IMR-90 (cell line): ENCODE measurements at regions not wholly inside any gene's neighbourhood (a gene's known extent, or its start where the extent isn't known, plus 50 kb on each side); places are given as distances from the start of the nearest gene placed in this dataset.

Experiments
- ATAC-seq: fragments of 200-7000 bp; cut with Tn5 transposase; 2 replicates; pipeline ENCODE4 v1.9.1; 2020; ENCODE audit warnings: low read depth, mild to moderate bottlenecking, moderate library complexity
- BruUV-seq: library from RNA; stranded (reverse); fragments of 400-500 nt; replicated peaks from 2 replicates; lab custom pipeline; 2021; lab: Mats Ljungman, UMichigan
- CTCF ChIA-PET: fragments of 300-600 bp; formaldehyde crosslinking; extraction: SDS; loops from one replicate; lab custom pipeline; 2021; ENCODE audit warnings: antibody characterized with exemption; lab: Yijun Ruan, JAX
- POLR2A ChIA-PET: fragments of 300-600 bp; sonication (Branson Sonifier 250); formaldehyde crosslinking; loops from one replicate; lab custom pipeline; 2022; ENCODE audit warnings: antibody characterized with exemption; ENCODE audit not compliant: unreplicated experiment; lab: Charles Lee
- DNase-seq: peaks from one replicate; pipeline ENCODE4 v3.0.0; 2013
- H2AFZ ChIP-seq: replicated peaks from 2 replicates; pipeline ENCODE3; 2013; ENCODE audit warnings: low read length, mild to moderate bottlenecking; ENCODE audit not compliant: poor library complexity
- H2AK5ac ChIP-seq: 2 replicates; pipeline ENCODE4 v1.6.1; 2013; ENCODE audit warnings: low read depth, low read length, inconsistent platforms
- H2AK9ac ChIP-seq: replicated peaks from 2 replicates; pipeline ENCODE3; 2013; ENCODE audit warnings: mild to moderate bottlenecking, low read depth, low read length, moderate library complexity; ENCODE audit not compliant: poor library complexity
- H2BK120ac ChIP-seq: 2 replicates; pipeline ENCODE4 v1.6.1; 2013; ENCODE audit warnings: low read depth, low read length, inconsistent platforms
- H2BK15ac ChIP-seq: 3 replicates; pipeline ENCODE4 v1.6.1; 2013; ENCODE audit warnings: low read depth, low read length, inconsistent platforms
- H2BK20ac ChIP-seq: 2 replicates; pipeline ENCODE4 v1.6.1; 2013; ENCODE audit warnings: low read depth, mild to moderate bottlenecking, inconsistent platforms, low read length, moderate library complexity
- H2BK5ac ChIP-seq: 2 replicates; pipeline ENCODE4 v1.6.1; 2013; ENCODE audit warnings: mild to moderate bottlenecking, low read depth, low read length, inconsistent platforms; ENCODE audit not compliant: poor library complexity, severe bottlenecking
- H3K14ac ChIP-seq: replicated peaks from 2 replicates; pipeline ENCODE4 v1.6.1; 2013; ENCODE audit warnings: low read depth, low read length, inconsistent platforms
- H3K18ac ChIP-seq: 2 replicates; pipeline ENCODE4 v1.6.1; 2013; ENCODE audit warnings: low read depth, low read length, control low read depth
- H3K23ac ChIP-seq: 2 replicates; pipeline ENCODE4 v1.6.1; 2013; ENCODE audit warnings: low read depth, low read length, inconsistent platforms
- H3K27ac ChIP-seq: 2 replicates; pipeline ENCODE4 v1.5.1; 2013; ENCODE audit warnings: mild to moderate bottlenecking, control low read depth, low read length; ENCODE audit not compliant: insufficient read depth
- H3K27me3 ChIP-seq: 2 replicates; pipeline ENCODE4 v1.6.1; 2013; ENCODE audit warnings: low read length; ENCODE audit not compliant: control insufficient read depth, insufficient read depth
- H3K36me3 ChIP-seq: 2 replicates; pipeline ENCODE4 v1.6.1; 2013; ENCODE audit warnings: low read length, mixed read lengths; ENCODE audit not compliant: control insufficient read depth, insufficient read depth
- H3K4ac ChIP-seq: 2 replicates; pipeline ENCODE4 v1.6.1; 2013; ENCODE audit warnings: low read depth, low read length, inconsistent platforms
- H3K4me1 ChIP-seq: 2 replicates; pipeline ENCODE4 v1.6.1; 2013; ENCODE audit warnings: low read length, mixed read lengths; ENCODE audit not compliant: control insufficient read depth, insufficient read depth
- H3K4me2 ChIP-seq: 2 replicates; pipeline ENCODE4 v1.6.1; 2013; ENCODE audit warnings: low read depth, mild to moderate bottlenecking, control low read depth, low read length, moderate library complexity
- H3K4me3 ChIP-seq: 2 replicates; pipeline ENCODE4 v1.5.1; 2013; ENCODE audit warnings: low read depth, mild to moderate bottlenecking, control low read depth, low read length, moderate library complexity; ENCODE audit not compliant: insufficient read depth
- H3K56ac ChIP-seq: 2 replicates; pipeline ENCODE4 v1.6.1; 2013; ENCODE audit warnings: low read length, inconsistent platforms; ENCODE audit not compliant: insufficient read depth; ENCODE audit errors: extremely low read depth
- H3K79me1 ChIP-seq, 2 experiments: 2 replicates each; pipeline ENCODE4 v1.6.1; 2013; ENCODE audit warnings: low read length in 2 of 2, inconsistent platforms in 1 of 2, low read depth in 1 of 2
- H3K9ac ChIP-seq: 2 replicates; pipeline ENCODE4 v1.6.1; 2013; ENCODE audit warnings: low read depth, low read length, control low read depth
- H3K9me1 ChIP-seq: 2 replicates; pipeline ENCODE4 v1.6.1; 2013; ENCODE audit warnings: low read length, inconsistent platforms; ENCODE audit not compliant: insufficient read depth
- H3K9me3 ChIP-seq: 2 replicates; pipeline ENCODE4 v1.6.1; 2013; ENCODE audit warnings: low read length; ENCODE audit not compliant: control insufficient read depth, insufficient read depth
- H4K20me1 ChIP-seq: 2 replicates; pipeline ENCODE4 v1.6.1; 2013; ENCODE audit warnings: low read length, inconsistent platforms; ENCODE audit not compliant: insufficient read depth
- H4K5ac ChIP-seq: 2 replicates; pipeline ENCODE4 v1.6.1; 2013; ENCODE audit warnings: mild to moderate bottlenecking, low read depth, low read length, control low read depth
- H4K8ac ChIP-seq, 2 experiments: 2 replicates each; pipeline ENCODE4 v1.6.1; 2013; ENCODE audit warnings: low read depth in 2 of 2, low read length in 2 of 2, control low read depth in 1 of 2, inconsistent platforms in 1 of 2
- H4K91ac ChIP-seq: 2 replicates; pipeline ENCODE4 v1.6.1; 2013; ENCODE audit warnings: low read depth, low read length, inconsistent platforms; ENCODE audit not compliant: insufficient read depth
- CEBPB ChIP-seq: IDR thresholded peaks from 2 replicates; pipeline ENCODE4 v1.6.1; 2012; ENCODE audit warnings: low read depth, low read length, improper control_type of control experiment
- CHD1 ChIP-seq: IDR thresholded peaks from 2 replicates; pipeline ENCODE4 v1.6.1; 2012; ENCODE audit warnings: low read depth, low read length, improper control_type of control experiment
- CTCF ChIP-seq: conservative IDR thresholded peaks from 2 replicates; pipeline ENCODE4 v1.5.1; 2012; ENCODE audit warnings: mild to moderate bottlenecking, low read depth, low read length, improper control_type of control experiment
- ELK1 ChIP-seq: fragments of 150-350 bp; IDR thresholded peaks from 2 replicates; pipeline ENCODE4 v1.6.1; 2016; ENCODE audit warnings: low read depth, mild to moderate bottlenecking, low read length, moderate library complexity, borderline replicate concordance
- FOS ChIP-seq: fragments of 150-350 bp; IDR thresholded peaks from 2 replicates; pipeline ENCODE4 v1.6.1; 2016; ENCODE audit warnings: low read depth, low read length
- MAFK ChIP-seq: IDR thresholded peaks from 2 replicates; pipeline ENCODE4 v1.6.1; 2012; ENCODE audit warnings: low read depth, low read length, improper control_type of control experiment
- MAZ ChIP-seq: IDR thresholded peaks from 2 replicates; pipeline ENCODE4 v1.6.1; 2012; ENCODE audit warnings: low read depth, mild to moderate bottlenecking, low read length, improper control_type of control experiment, moderate library complexity, borderline replicate concordance
- NFE2L2 ChIP-seq: fragments of 150-350 bp; IDR thresholded peaks from 2 replicates; pipeline ENCODE4 v1.6.1; 2016; ENCODE audit warnings: low read depth, mild to moderate bottlenecking, low read length
- RAD21 ChIP-seq: IDR thresholded peaks from 2 replicates; pipeline ENCODE4 v1.6.1; 2012; ENCODE audit warnings: low read length, improper control_type of control experiment
- RCOR1 ChIP-seq: IDR thresholded peaks from 2 replicates; pipeline ENCODE4 v1.6.1; 2012; ENCODE audit warnings: mild to moderate bottlenecking, low read length, improper control_type of control experiment; ENCODE audit not compliant: insufficient replicate concordance
- RFX5 ChIP-seq: IDR thresholded peaks from 2 replicates; pipeline ENCODE4 v1.8.0; 2012; ENCODE audit warnings: low read depth, mild to moderate bottlenecking, low read length, moderate library complexity
- USF2 ChIP-seq: fragments of 150-350 bp; IDR thresholded peaks from 2 replicates; pipeline ENCODE4 v1.6.1; 2017; ENCODE audit warnings: mild to moderate bottlenecking, antibody characterized with exemption, low read length, low read depth
- WGBS, 2 experiments: methylation state at CpG; one replicate each; pipeline versions ENCODE4 v1.1.5 to v1.1.7; 2013; ENCODE audit warnings: missing lambda C conversion rate in 2 of 2; ENCODE audit not compliant: insufficient read length in 1 of 2; ENCODE audit errors: extremely low coverage in 2 of 2; 5-methylcytosine and 5-hydroxymethylcytosine counted together
- dilution Hi-C: fragments of 300-500 bp; cut with HindIII; formaldehyde crosslinking; loops from one replicate; pipeline ENCODE4 v1.14.3; 2018; ENCODE audit warnings: low sequenced_read_pairs; ENCODE audit not compliant: unreplicated experiment
- in situ Hi-C: fragments of 300-500 bp; cut with MboI; formaldehyde crosslinking; loops from 3 replicates; pipeline ENCODE4 v1.14.3; 2019; ENCODE audit warnings: low sequenced_read_pairs, inconsistent platforms, mixed read lengths
- intact Hi-C: fragments of 100-400 bp; cut with micrococcal nuclease; formaldehyde crosslinking; loops from 2 replicates; pipeline ENCODE4 v1.10.0; 2022

GRCh38 chr5:169354921-169355320 lies 54.0 kb upstream of the SLIT3 start:
- Histone ChIP-seq H3K79me1 (no peaks in the 10 kb centered on the region), H3K4me1 (no peaks in the 10 kb centered on the region), H3K23ac (no peak overlapping the region), H3K27me3 (no peaks in the 10 kb centered on the region), H2AK9ac (no peak overlapping the region), H2BK15ac (no peak overlapping the region), H4K20me1 (no peaks in the 10 kb centered on the region), H4K8ac (no peak overlapping the region), H3K36me3 (no peaks in the 10 kb centered on the region), H3K14ac (no peak overlapping the region), H4K91ac (no peak overlapping the region), H3K4me2 (no peak overlapping the region), H3K56ac (no peak overlapping the region), H4K5ac (no peak overlapping the region), H3K4me3 (no peak overlapping the region), H3K4ac (no peak overlapping the region), H2BK5ac (no peak overlapping the region), H2AFZ (no peak overlapping the region), H2BK120ac (no peak overlapping the region), H2BK20ac (no peak overlapping the region), H2AK5ac (no peak overlapping the region), H3K18ac (no peak overlapping the region; the same call in 1 of the 2 replicates), H3K9ac (no peak overlapping the region), H3K27ac (no peak overlapping the region), H3K9me3 (no peaks in the 10 kb centered on the region), H3K9me1 (no peaks in the 10 kb centered on the region)
- no peak for ATAC-seq
- no TSS peak for BruUV-seq
- intact Hi-C loops = loop anchor here (5.0 kb wide), 1 partner anchor 222 kb away; no protein-coding TSS in a partner anchor
- TF ChIP-seq USF2 (no peak), RFX5 (no peak), CHD1 (no peak), NFE2L2 (no peak), ELK1 (no peak), CEBPB (no peak), FOS (no peak), RAD21 (no peak), RCOR1 (no peak), CTCF (no peak), MAFK (no peak), MAZ (no peak)
- POLR2A ChIA-PET = no interaction called here
- DNase-seq = no peak
- dilution Hi-C loops = no loop called here
- WGBS, 2 experiments = no CpG with 5 or more reads among the region's 2 CpGs
- CTCF ChIA-PET = no interaction called here
- in situ Hi-C loops = no loop called here
